GM18502 (cell line): ENCODE measurements at regions not wholly inside any gene's neighbourhood (a gene's known extent, or its start where the extent isn't known, plus 50 kb on each side); places are given as distances from the start of the nearest gene placed in this dataset.

Source experiments
- ATAC-seq: cut with Tn5 transposase; IDR thresholded peaks from one replicate; pipeline ENCODE4 v1.9.1; 2021; ENCODE audit warnings: mild to moderate bottlenecking; ENCODE audit not compliant: unreplicated experiment, poor library complexity

DNA sequence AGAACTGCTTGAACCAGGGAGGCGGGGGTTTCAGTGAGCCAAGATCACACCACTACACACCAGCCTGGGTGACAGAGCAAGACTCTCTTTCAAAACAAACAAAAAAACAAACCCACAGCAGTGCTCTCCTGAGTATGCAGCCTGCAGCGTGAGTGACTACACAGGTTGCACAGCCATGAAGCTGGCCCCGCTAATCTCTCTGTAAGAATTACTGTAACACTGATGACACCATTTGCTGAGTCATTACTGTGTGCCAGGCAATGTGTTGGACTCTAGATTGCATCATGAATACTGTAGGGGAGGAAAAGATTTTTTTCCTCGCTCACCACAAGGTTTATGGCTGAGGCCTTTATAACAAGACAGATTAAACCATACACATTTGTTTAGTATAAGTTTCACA, 118.6 kb upstream of the ATP8B1 start:
- ATAC-seq = no peak

GRCh38 chr18:57920036-57920435, 116.9 kb upstream of the ATP8B1 start:
- no peak for ATAC-seq

- ATAC-seq = no peak
Observed at GRCh38 chr18:57918601-57919000, 115.5 kb upstream of the ATP8B1 start.

GRCh38 chr18:57916684-57917083, 113.6 kb upstream of the ATP8B1 start:
- no peak for ATAC-seq

GRCh38 chr18:57915865-57916582, 112.9 kb upstream of the ATP8B1 start:
- peak; percentile 53 for ATAC-seq

DNA sequence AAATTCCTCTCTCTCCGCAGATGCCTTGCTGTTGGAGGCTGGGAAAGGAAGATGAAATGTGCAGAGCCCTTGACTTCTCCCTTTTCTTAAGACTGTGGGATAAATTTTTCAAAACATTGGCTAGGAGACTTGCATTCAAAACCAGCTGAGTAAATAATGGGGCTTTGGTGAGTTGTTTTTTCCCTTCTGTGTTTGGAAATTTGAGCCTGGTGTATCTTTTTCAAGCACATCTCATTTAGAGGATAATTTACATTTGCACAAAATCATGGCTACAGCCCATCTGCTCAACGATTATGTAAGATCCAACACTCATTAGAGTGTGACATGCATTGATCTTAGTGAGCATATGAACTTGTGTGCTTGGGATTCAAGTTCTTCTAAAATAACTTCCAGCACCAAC, 112.1 kb upstream of the ATP8B1 start:
- no peak for ATAC-seq

- ATAC-seq = no peak
Observed at GRCh38 chr18:57913686-57914085, 110.6 kb upstream of the ATP8B1 start.

- no peak for ATAC-seq
Observed at GRCh38 chr18:57910817-57911216, 107.7 kb upstream of the ATP8B1 start.

DNA sequence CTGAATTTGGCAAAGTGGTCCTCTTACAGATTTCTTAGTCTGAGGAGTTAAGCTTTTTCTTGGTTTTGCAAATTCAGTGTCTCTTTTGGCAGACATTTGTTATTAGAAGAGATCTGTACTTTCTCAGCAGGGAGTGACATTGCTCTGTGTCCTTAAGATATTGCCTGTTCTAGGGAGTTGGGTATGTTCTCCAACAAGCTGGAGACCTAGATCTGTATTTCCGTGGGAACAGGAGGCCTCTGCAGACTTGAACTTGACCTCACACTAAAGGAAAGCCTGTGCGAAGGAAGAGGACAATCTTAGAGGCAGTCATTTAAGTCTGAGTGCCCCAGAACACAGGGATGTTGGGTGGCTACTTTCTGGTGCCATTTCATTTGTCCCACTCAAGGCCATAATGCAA, 107.0 kb upstream of the ATP8B1 start:
- no peak for ATAC-seq

- no peak for ATAC-seq
Observed at GRCh38 chr18:57909620-57910019, 106.5 kb upstream of the ATP8B1 start.

- ATAC-seq = no peak
Observed at GRCh38 chr18:57908092-57908491, 105.0 kb upstream of the ATP8B1 start.

DNA sequence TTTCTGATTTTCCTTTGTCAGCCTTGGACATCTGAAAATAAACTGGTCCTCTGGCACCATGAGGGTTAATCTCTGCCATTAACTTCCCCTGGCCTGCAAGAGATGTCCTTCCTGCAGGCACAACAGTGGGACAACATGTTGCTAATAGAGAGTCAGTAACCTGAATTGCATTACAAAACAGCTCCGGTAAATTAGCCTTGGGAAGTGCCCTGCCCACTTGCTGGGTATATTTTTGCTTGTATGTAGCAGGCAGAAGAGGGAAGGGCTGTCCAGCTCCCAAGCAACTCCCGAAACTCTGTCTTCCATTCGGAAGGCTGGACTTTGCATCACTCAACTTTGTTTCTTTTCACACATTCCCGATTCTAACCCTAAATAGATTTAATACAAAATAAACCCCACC, 104.4 kb upstream of the ATP8B1 start:
- no peak for ATAC-seq

DNA sequence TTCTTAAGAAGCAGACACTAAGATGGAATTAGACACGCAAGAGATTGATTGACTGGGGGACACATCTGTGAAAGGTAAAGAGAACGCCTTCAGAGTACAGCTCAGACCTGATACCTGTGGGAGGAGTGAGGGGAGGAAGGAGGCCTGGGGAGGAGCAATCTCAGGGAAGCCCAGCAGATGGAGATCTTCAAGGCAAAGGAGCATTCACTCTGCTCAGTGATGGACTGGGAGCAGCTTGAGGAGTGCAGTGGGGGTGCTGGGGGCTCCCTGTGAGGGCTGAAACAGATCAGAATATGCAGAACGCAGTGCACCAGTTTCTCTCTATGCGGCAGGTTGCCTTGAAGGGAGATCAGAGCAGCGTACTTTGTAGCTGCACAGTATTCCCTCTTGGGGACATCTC, 103.7 kb upstream of the ATP8B1 start:
- no peak for ATAC-seq

DNA sequence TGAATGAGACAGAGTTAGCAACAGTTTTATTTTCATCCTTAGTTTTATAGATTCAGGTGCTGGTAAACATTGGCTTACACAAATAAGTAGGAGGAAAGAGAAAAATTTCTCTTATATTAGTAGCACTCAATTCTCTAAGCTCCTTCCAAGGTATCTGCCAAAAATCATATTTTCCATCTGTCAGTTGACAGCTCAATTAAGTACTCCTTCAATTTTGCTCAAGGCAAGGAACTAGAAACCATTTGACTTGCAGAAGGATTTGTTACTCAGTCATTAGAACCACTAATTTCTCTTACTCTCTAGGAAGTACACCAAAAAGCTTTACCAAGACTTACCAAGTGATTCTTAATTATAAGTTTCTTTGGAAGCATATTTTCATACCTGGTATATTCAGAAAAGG, 101.4 kb upstream of the ATP8B1 start:
- ATAC-seq = no peak

DNA sequence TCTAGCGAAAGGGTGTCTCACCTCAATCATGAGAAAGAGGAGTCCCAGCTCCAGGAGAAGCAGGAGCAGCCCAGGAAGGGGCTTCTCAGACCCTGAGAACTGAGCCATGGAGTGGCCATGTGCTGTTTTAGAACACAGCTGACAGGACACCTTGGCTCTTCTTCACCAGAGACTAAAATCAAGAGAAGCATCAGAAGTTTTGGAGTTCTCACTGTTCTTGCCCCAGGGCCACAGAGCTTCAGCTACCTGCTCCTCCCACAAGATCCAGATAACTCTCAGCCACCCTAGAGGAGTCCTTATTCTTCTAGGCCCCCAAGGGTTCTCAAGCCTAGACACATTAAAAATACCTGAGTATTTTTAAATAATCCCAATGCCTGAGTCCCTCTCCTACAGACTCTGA, 99.6 kb upstream of the ATP8B1 start:
- ATAC-seq = no peak

DNA sequence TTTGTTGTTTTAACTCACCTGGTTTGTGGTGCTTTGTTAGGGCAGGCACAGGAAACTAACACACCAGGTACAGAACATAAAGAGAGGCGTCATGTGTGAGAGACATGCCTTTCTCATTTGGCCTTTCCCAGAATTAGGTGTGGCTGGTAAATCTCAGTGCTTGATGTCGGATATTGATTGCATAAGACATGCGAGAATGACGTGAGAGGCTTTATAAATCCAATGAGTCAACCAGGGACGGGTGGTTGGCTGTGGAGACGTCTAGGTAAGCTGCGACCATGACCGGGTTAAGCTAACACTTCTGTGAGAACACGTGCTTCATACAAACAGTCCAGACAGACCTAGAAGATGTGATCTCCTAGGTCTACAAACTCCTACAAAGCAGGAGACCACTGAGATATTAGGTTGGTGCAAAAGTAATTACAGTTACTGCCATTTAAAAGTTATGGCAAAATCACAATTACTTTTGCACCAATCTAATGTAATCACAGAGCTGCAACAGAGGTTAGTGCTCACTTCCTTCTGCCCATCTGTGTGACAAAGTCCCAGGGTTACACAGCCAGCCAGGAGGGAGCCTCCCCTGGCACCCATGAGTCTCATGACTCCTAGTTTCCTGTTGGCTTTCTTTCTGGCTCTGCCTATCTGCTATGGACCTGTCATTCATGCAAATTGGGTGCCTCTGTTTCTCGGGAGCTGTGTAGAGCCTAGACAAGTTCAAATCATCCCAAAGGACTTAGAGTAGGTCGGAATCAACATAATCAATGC, 98.9 kb upstream of the ATP8B1 start:
- no peak for ATAC-seq

DNA sequence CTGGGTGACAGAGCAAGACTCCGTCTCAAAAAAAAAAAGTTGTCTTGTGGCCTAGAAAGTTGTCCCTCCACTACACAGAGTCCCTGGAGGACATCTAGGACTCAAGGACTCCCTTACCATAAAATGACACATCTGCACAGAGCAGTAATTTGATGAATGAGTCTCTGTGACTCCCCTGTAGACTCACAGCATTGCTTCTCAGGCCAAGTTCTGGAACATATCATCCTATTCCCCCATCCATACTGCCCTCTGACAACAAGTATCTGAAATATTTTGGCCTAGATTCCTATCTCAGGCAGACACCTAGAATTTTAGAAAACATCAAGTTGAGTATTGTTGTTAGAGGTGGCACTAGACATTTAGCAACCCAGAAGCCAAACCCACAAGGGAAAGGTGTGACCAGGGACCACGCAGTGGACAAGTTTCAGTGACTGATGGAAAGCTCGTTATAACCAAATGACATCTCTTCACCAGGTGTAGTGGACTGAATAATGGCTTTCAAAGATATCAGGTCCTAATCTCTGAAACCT, 97.9 kb upstream of the ATP8B1 start:
- ATAC-seq = no peak

DNA sequence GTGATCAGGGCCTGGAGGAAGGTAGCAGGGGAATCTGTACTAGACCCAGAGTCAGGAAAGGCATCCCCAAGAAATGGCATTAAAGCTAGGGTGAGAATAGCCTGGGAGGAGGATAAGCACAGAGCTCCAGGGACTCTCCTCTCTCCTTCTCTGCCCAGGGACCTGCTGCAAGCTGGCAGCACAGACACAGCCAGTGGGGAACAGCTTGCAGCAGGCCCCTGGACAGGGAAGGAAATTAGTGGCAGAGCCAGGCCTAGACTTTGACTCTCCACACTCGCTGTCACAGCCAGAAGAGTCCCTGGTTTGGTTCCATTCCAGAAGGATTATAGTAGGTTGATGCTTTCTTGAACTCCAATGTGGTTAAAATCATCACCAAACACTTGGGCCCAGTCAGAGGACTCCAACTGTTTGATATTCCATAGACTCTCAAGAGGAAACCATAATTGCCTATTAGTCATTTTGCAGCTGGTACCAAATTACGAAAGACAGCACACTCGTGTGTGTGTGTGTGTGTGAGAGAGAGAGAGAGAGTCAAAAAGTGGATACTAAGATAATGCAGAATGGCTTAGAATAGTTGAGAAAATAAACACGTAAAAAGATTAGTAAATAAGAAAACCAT, 95.5 kb upstream of the ATP8B1 start:
- ATAC-seq = no peak

GRCh38 chr18:57895182-57895581, 92.1 kb upstream of the ATP8B1 start:
- no peak for ATAC-seq

DNA sequence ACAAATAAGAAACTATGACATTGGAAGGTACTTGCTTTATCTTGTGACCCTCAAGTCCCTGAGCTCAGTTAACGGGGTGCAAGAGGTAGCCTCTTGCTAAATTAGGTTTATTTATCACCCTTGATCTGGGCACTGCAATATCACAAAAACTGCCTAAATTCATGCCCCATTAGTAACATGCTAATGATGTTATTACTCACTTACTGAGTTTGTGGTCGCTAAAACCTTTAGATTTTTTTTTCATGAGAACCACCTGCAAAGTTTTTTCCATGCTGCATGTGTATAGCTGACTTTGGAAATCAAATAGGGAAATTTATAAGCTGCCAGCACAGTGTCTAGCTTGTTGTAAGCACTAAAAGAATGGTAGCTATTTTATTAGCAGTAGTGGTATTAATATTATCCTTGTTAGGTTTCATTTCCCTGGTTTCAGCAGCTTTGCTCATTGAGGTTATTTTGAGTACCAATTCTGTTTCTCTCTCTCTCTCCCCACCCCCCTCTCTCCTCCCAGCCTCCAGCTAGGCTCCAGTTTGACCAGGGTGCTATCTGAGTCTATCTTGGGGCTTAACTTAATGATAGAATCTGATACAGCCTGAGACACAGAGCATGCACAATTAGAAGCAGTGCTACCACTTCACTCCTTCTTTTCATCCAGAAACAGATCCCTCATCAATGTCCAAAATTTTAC, 88.7 kb upstream of the ATP8B1 start:
- ATAC-seq = no peak

- no peak for ATAC-seq
Observed at GRCh38 chr18:57890266-57890665, 87.2 kb upstream of the ATP8B1 start.
